Loucy (cell line): ENCODE measurements at regions not wholly inside any gene's neighbourhood (a gene's known extent, or its start where the extent isn't known, plus 50 kb on each side); places are given as distances from the start of the nearest gene placed in this dataset.

ENCODE experiments used
- H2AFZ ChIP-seq: fragments of 200-600 bp; sonication (generic); 2 replicates; pipeline ENCODE4 v1.6.0; 2016; ENCODE audit warnings: antibody characterized with exemption, mild to moderate bottlenecking, low read length, moderate library complexity
- H3F3A ChIP-seq: fragments of 200-600 bp; 2 replicates; pipeline ENCODE4 v1.6.0; 2016; ENCODE audit warnings: antibody characterized with exemption, low read depth, mild to moderate bottlenecking
- H3K27me3 ChIP-seq: fragments of 200-600 bp; sonication (generic); 2 replicates; pipeline ENCODE4 v1.6.1; 2014; ENCODE audit warnings: low read length, mild to moderate bottlenecking; ENCODE audit not compliant: insufficient read depth, poor library complexity, severe bottlenecking
- H3K36me3 ChIP-seq: fragments of 200-600 bp; sonication (generic); 2 replicates; pipeline ENCODE4 v1.6.1; 2016; ENCODE audit warnings: low read length; ENCODE audit not compliant: insufficient read depth
- H3K4me1 ChIP-seq: fragments of 200-600 bp; sonication (generic); 2 replicates; pipeline ENCODE4 v1.5.1; 2014; ENCODE audit warnings: low read length, mild to moderate bottlenecking; ENCODE audit not compliant: insufficient read depth, poor library complexity, severe bottlenecking
- H3K4me2 ChIP-seq: fragments of 200-600 bp; sonication (generic); 2 replicates; pipeline ENCODE4 v1.6.0; 2014; ENCODE audit warnings: antibody characterized with exemption, low read length, low read depth, mild to moderate bottlenecking; ENCODE audit not compliant: poor library complexity, severe bottlenecking
- H3K4me3 ChIP-seq: fragments of 200-600 bp; sonication (generic); 2 replicates; pipeline ENCODE4 v1.5.1; 2014; ENCODE audit warnings: low read length, mild to moderate bottlenecking, mixed read lengths; ENCODE audit not compliant: poor library complexity, severe bottlenecking
- H3K79me2 ChIP-seq: fragments of 200-600 bp; sonication (generic); 2 replicates; pipeline ENCODE4 v1.6.1; 2014; ENCODE audit warnings: low read length; ENCODE audit not compliant: insufficient read depth
- H3K9ac ChIP-seq: fragments of 200-600 bp; sonication (generic); 2 replicates; pipeline ENCODE4 v1.6.0; 2014; ENCODE audit warnings: mild to moderate bottlenecking, low read depth, low read length, moderate library complexity; ENCODE audit not compliant: poor library complexity, severe bottlenecking
- H3K9me2 ChIP-seq: fragments of 200-600 bp; sonication (generic); replicated peaks from 2 replicates; pipeline ENCODE4 v1.6.1; 2016; ENCODE audit warnings: low read depth, low read length, mixed read lengths
- H3K9me3 ChIP-seq: fragments of 200-600 bp; sonication (generic); 2 replicates; pipeline ENCODE4 v1.6.1; 2014; ENCODE audit warnings: mild to moderate bottlenecking, antibody characterized with exemption, low read length, low read depth; ENCODE audit not compliant: insufficient read depth
- H4K20me1 ChIP-seq: fragments of 200-600 bp; sonication (generic); 2 replicates; pipeline ENCODE4 v1.6.0; 2014; ENCODE audit warnings: antibody characterized with exemption, low read length, mild to moderate bottlenecking; ENCODE audit not compliant: insufficient read depth, poor library complexity, severe bottlenecking
- EZH2phosphoT487 ChIP-seq: fragments of 200-600 bp; IDR thresholded peaks from 2 replicates; pipeline ENCODE4 v1.6.1; 2018; ENCODE audit warnings: antibody characterized with exemption, mild to moderate bottlenecking, moderate library complexity, borderline replicate concordance
- TF ChIP-seq, protein P1 (sequence below): fragments of 200-600 bp; sonication (generic); conservative IDR thresholded peaks from 2 replicates; pipeline ENCODE4 v1.5.1; 2014; ENCODE audit warnings: mild to moderate bottlenecking, antibody characterized with exemption, low read length

DNA sequence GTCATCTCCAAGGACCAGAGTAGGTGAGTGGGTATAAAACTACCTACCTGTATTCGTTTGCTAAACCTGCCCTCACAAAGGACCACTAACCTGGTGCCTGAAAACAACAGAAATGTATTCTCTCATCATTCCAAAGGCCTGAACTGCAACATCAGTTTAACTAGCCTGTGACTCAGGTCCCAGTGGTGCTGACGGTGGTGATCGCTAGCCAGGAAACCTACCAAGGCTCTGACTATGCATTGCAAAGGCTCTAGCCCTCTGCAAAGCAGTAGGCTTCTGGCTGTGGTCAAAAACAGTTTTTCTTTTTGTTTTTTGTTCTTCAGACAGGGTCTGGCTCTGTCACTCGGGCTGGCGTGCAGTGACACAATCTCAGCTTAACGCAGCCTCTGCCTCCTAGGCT, 107.5 kb downstream of the NPTX2 start:
- Histone ChIP-seq H4K20me1 (no peaks in the 10 kb centered on the region), H3K4me3 (no peak overlapping the region), H3K79me2 (no peaks in the 10 kb centered on the region), H3K4me2 (no peak overlapping the region), H3K9me2 (no peaks in the 10 kb centered on the region), H3K36me3 (no peaks in the 10 kb centered on the region), H3K9me3 (no peaks in the 10 kb centered on the region), H3K4me1 (no peaks in the 10 kb centered on the region), H2AFZ (no peak overlapping the region), H3F3A (no peaks in the 10 kb centered on the region), H3K27me3 (no peaks in the 10 kb centered on the region), H3K9ac (no peak overlapping the region)
- no peak for TF ChIP-seq EZH2phosphoT487
- TF ChIP-seq, protein P1, sequence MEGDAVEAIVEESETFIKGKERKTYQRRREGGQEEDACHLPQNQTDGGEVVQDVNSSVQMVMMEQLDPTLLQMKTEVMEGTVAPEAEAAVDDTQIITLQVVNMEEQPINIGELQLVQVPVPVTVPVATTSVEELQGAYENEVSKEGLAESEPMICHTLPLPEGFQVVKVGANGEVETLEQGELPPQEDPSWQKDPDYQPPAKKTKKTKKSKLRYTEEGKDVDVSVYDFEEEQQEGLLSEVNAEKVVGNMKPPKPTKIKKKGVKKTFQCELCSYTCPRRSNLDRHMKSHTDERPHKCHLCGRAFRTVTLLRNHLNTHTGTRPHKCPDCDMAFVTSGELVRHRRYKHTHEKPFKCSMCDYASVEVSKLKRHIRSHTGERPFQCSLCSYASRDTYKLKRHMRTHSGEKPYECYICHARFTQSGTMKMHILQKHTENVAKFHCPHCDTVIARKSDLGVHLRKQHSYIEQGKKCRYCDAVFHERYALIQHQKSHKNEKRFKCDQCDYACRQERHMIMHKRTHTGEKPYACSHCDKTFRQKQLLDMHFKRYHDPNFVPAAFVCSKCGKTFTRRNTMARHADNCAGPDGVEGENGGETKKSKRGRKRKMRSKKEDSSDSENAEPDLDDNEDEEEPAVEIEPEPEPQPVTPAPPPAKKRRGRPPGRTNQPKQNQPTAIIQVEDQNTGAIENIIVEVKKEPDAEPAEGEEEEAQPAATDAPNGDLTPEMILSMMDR = no peak

DNA sequence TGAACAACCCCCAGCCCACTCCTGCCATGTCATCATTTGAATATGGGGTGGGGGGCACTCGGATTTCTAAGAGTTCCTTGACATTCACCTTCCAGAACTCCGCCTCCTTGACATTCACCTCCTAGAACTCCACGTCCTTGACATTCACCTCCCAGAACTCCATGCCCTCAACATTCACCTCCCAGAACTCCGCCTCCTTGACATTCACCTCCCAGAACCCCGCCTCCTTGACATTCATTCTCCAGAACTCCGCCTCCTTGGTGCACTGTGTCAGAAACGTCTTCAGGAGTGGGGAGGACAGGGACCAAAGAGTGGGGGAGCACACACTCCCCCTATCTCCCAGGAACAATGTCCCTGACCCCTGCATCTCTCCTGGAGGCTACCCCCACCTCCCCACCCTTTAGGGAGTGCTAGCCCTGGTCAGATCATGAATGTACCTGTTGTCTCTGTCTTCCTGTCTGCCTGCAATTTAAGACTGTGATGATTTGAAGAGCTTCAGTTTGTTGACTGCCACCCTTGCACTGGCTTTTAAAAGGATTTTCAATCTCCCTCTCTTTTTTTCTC, 110.1 kb downstream of the NPTX2 start:
- H3K4me1 ChIP-seq = no peaks in the 10 kb centered on the region
- no peaks in the 10 kb centered on the region for H3K9me2 ChIP-seq
- no peak overlapping the region for H3K4me2 ChIP-seq
- no peaks in the 10 kb centered on the region for H3K9me3 ChIP-seq
- no peaks in the 10 kb centered on the region for H3K27me3 ChIP-seq
- H4K20me1 ChIP-seq = no peaks in the 10 kb centered on the region
- no peak overlapping the region; the same call in 1 of the 2 replicates for H2AFZ ChIP-seq
- H3K9ac ChIP-seq = no peak overlapping the region
- H3F3A ChIP-seq = no peaks in the 10 kb centered on the region
- H3K4me3 ChIP-seq = no peak overlapping the region
- no peaks in the 10 kb centered on the region for H3K36me3 ChIP-seq
- H3K79me2 ChIP-seq = no peaks in the 10 kb centered on the region
- no peak for TF ChIP-seq EZH2phosphoT487
- TF ChIP-seq, protein P1 = no peak

DNA sequence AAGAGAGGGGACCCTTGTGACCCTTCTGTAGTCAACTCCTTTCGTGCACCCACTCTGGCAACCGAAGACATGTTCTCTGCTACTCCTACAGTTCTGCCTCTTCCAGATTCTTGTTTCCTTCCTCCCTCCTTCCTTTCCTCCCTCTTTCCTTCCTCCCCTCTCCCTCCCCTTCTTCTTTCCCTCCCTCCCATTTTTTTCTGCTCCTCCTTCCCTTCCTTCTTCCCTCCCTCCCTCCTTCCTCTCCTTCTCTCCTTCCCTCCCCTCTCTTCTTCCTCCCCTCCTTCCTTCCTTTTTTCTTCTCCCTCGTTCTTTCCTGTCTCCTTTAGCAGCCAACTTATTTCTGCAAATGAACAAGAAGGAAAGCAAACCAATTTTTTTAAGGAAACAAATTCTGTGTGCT, 111.5 kb downstream of the NPTX2 start:
- H4K20me1 ChIP-seq = no peaks in the 10 kb centered on the region
- H2AFZ ChIP-seq = no peak overlapping the region
- no peak for TF ChIP-seq EZH2phosphoT487
- TF ChIP-seq, protein P1 = no peak
- no peaks in the 10 kb centered on the region for H3K9me3 ChIP-seq
- H3K79me2 ChIP-seq = no peaks in the 10 kb centered on the region
- H3K9me2 ChIP-seq = no peaks in the 10 kb centered on the region
- no peaks in the 10 kb centered on the region for H3K36me3 ChIP-seq
- no peak overlapping the region for H3K9ac ChIP-seq
- H3K4me3 ChIP-seq = no peak overlapping the region
- H3K4me1 ChIP-seq = no peaks in the 10 kb centered on the region
- H3K4me2 ChIP-seq = no peak overlapping the region
- no peaks in the 10 kb centered on the region for H3F3A ChIP-seq
- no peaks in the 10 kb centered on the region for H3K27me3 ChIP-seq
